Activated CD8-positive, alpha-beta T cell treated with anti-CD3 and anti-CD28 coated beads, Interleukin-2, amount 10 ng/mL, durations not matched to agents 7 days and 5 days (primary cell): ENCODE measurements at regions not wholly inside any gene's neighbourhood (a gene's known extent, or its start where the extent isn't known, plus 50 kb on each side); places are given as distances from the start of the nearest gene placed in this dataset.

Source experiments
- ATAC-seq: fragments of 150-1000 bp; cut with Tn5 transposase; one replicate; pipeline ENCODE4 v1.10.0; 2021; ENCODE audit warnings: moderate library complexity
- CTCF ChIA-PET: fragments of 350-600 bp; sonication (Branson Sonifier 250); formaldehyde crosslinking; loops from one replicate; lab custom pipeline; 2021; ENCODE audit warnings: antibody characterized with exemption; lab: Charles Lee
- POLR2A ChIA-PET: fragments of 350-600 bp; sonication (Branson Sonifier 250); formaldehyde crosslinking; loops from one replicate; lab custom pipeline; 2021; ENCODE audit warnings: antibody characterized with exemption; lab: Charles Lee
- DNase-seq: peaks from one replicate; pipeline ENCODE4 v3.0.0-alpha.2; 2020
- H3K27ac Mint-ChIP-seq: one replicate; pipeline ENCODE4 v1.8.0; 2021; ENCODE audit warnings: mild to moderate bottlenecking, mixed read lengths
- H3K27me3 Mint-ChIP-seq: one replicate; pipeline ENCODE4 v1.8.0; 2021; ENCODE audit warnings: low read depth, mixed read lengths
- H3K36me3 Mint-ChIP-seq: one replicate; pipeline ENCODE4 v1.8.0; 2021; ENCODE audit warnings: low read depth, mixed read lengths
- H3K4me1 Mint-ChIP-seq: one replicate; pipeline ENCODE4 v1.8.0; 2021; ENCODE audit warnings: low read depth, mixed read lengths
- H3K4me3 Mint-ChIP-seq: one replicate; pipeline ENCODE4 v1.8.0; 2021; ENCODE audit warnings: mild to moderate bottlenecking, mixed read lengths
- H3K9me3 Mint-ChIP-seq: one replicate; pipeline ENCODE4 v1.8.0; 2022; ENCODE audit warnings: mixed read lengths; ENCODE audit not compliant: insufficient read depth

DNA sequence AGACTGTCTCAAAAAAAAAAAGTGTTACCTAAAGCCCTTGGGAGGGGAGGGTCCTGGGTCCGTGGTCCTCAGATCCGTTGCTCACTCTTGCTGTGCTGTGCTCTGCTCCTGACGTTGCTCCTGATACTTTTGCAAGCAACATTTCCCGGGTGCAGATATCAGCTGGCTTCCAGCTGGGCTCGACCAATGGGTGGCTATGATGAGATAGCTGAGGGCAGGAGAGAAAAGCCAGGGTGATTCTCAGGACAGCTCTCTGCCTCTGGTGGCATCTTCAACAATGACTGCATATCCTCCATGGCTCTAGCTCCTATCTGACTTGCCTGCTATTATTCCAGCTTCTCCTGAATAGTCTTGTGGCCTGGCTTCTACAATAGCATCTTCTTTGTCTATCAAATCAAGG lies 134.5 kb downstream of the RPS12 start:
- Mint-ChIP-seq H3K4me3 (no peak overlapping the region), H3K27ac (no peak overlapping the region), H3K9me3 (no peaks in the 10 kb centered on the region), H3K4me1 (no peaks in the 10 kb centered on the region), H3K36me3 (no peaks in the 10 kb centered on the region), H3K27me3 (peaks cover 38% of the 10 kb centered on the region)
- ChIA-PET CTCF (interaction anchor here (1.5 kb wide), 1 partner anchor 13 kb away, joined by 4 read pairs; no protein-coding TSS in a partner anchor), POLR2A (no interaction called here)
- ATAC-seq (no peak), DNase-seq (no peak)

DNA sequence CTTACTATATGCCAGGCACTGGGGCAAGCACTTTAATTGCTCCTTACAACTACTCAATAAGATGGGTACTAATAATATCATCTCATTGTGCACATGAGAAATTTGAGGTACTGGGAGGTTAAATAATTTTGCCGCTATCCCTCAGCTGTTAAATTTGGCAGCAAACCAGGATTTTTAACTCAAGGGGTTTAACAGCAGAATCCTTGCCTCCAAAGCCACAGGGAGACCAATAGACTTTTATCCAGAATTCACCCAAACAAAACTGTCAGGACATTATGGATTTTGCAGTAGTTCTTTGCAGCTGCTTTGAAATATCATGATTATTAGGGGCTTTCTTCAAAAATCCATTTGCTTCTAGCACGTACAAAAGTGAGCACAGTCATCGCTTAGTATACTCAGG lies 136.2 kb downstream of the RPS12 start:
- Mint-ChIP-seq H3K27me3 (peaks cover 33% of the 10 kb centered on the region), H3K9me3 (no peaks in the 10 kb centered on the region), H3K27ac (no peak overlapping the region), H3K4me1 (no peaks in the 10 kb centered on the region), H3K4me3 (no peak overlapping the region), H3K36me3 (no peaks in the 10 kb centered on the region)
- POLR2A ChIA-PET, result no interaction called here
- CTCF ChIA-PET, result no interaction called here
- DNase-seq (no peak), ATAC-seq (no peak)

DNA sequence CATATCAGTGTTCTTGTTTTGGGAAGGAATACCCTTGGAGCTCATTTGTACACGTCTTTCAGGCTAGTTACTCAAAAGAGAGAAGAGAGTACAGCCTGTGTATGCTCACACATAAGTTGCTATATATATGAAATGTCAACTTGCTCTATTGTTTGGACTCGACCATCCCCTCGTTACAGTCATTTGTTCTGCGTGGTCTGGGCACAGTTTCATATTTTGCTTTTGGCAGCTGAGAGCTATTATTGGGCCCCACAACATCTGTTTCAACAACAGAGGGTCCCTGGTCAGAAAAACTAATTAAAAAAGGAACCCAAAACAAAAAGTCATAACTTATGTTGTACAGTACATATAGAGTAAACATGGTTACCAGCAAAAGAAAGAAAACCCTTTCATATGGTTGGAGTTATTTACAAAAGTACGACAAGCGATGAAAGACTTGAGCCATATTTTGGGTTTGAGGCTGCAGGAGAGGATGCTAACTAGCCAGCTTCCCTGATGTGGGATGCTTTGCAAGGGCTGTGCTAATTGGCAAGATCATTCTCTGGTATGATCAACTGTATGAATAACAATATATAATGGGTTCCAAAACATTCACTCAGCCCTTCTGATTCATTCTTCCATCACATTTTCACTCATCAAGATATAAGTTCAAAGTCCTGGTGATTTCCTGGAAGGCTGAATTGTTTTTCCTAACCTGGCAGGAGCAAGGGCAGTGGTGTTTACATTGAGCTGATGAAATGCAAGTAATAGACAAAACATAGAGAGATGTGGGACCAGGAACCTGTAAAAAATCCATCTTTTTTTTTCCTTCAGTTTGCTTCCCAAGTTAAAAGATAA lies 137.9 kb downstream of the RPS12 start:
- Mint-ChIP-seq H3K36me3 (no peaks in the 10 kb centered on the region), H3K4me3 (no peak overlapping the region), H3K27me3 (peaks cover 41% of the 10 kb centered on the region), H3K4me1 (no peaks in the 10 kb centered on the region), H3K27ac (no peak overlapping the region), H3K9me3 (no peaks in the 10 kb centered on the region)
- ATAC-seq, result no peak
- CTCF ChIA-PET, result interaction anchor here (1.0 to 3.5 kb wide), 2 partner anchors 9 to 10 kb away, joined by 3 to 15 read pairs; no protein-coding TSS in a partner anchor
- POLR2A ChIA-PET, result no interaction called here
- no peak for DNase-seq

DNA sequence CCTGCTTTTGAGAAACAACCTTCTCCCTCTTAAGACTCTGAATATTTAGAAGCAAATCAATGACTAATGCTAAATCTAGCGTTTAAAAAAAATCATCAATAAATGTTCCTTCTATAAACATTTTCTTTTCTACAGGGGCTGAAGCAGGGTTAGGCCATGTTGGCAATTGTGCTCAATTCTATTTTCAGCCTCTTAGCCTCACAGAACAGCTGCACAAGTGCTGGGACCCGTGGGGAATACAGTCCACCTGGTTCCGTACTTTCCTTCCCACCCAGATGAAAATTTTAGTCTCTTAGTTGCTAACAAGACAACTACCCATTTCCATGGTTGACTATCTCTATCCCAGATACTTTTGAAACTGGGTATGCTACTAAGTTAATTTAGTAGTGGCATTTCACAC lies 138.6 kb downstream of the RPS12 start:
- no peak for ATAC-seq
- Mint-ChIP-seq H3K4me1 (no peaks in the 10 kb centered on the region), H3K4me3 (no peak overlapping the region), H3K36me3 (peaks cover 3% of the 10 kb centered on the region), H3K27ac (no peak overlapping the region), H3K9me3 (no peaks in the 10 kb centered on the region), H3K27me3 (peaks cover 47% of the 10 kb centered on the region)
- DNase-seq, result no peak
- ChIA-PET CTCF (interaction anchor here (3.5 kb wide), 1 partner anchor 10 kb away, joined by 15 read pairs; no protein-coding TSS in a partner anchor), POLR2A (no interaction called here)

DNA sequence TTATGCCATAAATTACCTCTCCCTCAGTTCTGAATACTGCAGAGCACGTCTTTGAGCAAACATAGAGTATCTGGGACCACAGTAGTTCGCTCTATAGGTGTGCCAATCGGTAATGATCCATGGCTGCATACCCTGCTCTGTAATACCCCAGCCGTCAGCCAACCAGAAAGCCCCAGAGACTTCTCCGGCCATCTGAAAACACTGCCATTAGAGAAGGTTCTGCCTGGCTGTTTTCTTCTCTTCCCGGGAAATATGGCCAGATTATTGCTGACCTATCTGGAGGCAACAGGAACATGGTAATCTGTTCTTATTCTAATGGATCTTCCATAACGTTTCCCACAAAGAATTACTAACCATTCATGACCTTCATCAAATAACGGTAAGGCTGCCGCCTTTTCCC lies 139.9 kb downstream of the RPS12 start:
- peaks cover 42% of the 10 kb centered on the region for H3K27me3 Mint-ChIP-seq
- DNase-seq, result no peak
- ChIA-PET CTCF (interaction anchor here (3.5 kb wide), 1 partner anchor 8 kb away, joined by 15 read pairs; no protein-coding TSS in a partner anchor), POLR2A (no interaction called here)
- no peak overlapping the region for H3K27ac Mint-ChIP-seq
- no peaks in the 10 kb centered on the region for H3K9me3 Mint-ChIP-seq
- H3K4me3 Mint-ChIP-seq, result no peak overlapping the region
- no peak for ATAC-seq
- H3K4me1 Mint-ChIP-seq, result peaks cover 3% of the 10 kb centered on the region
- H3K36me3 Mint-ChIP-seq, result peaks cover 3% of the 10 kb centered on the region

DNA sequence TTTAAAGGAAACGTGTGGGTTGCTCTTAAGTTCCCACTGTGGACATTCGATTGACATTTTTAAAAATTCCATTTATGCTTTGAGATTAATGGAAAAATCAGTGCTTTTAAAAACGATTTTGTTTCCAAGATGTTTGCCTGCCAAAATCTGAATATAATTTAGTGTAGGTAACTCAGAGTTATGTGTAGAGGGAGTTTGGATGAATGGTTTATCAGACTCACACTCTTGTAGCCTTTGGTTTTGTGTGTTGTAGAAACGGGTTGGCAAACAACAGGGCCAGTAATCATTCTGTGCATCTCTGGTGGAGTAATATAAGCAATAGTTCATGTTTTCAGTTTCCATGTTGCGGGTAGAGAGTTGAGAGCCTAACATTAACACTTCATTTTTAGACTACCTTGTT lies 140.6 kb downstream of the RPS12 start:
- no peak overlapping the region for H3K4me3 Mint-ChIP-seq
- no peak overlapping the region for H3K27ac Mint-ChIP-seq
- ATAC-seq, result no peak
- DNase-seq, result no peak
- peaks cover 9% of the 10 kb centered on the region for H3K4me1 Mint-ChIP-seq
- CTCF ChIA-PET, result no interaction called here
- POLR2A ChIA-PET, result no interaction called here
- peaks cover 3% of the 10 kb centered on the region for H3K36me3 Mint-ChIP-seq
- H3K27me3 Mint-ChIP-seq, result peaks cover 37% of the 10 kb centered on the region
- H3K9me3 Mint-ChIP-seq, result no peaks in the 10 kb centered on the region

DNA sequence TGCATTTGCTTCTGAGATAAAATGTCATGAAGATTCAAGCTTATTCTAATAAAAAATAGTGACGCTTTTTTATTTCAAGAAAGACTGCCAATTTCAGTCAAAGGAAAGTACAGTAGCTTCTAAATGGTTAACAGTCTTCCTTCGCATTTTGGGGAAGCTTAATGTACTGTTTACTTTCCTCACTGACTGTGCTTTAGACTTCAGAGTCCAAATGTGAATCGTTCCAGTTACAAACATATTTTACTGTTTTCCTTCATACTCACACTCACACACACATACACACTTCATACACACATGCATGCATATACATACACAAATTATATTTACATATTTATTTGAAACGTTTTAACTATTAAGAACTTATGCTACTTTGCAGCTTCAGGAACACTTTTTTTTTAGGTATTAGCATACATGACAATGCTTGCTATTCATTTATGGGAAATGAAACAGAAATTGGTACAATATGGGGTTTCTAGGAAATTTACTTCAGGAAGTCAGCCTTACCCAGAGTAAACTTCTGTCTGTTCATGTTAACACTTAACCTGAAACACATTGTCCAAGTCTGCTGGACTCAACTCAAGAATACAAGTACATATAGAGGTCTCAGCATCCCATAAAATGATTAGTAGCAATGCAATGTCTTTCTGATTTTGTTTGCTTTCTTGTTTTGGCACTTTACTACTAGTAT lies 145.4 kb downstream of the RPS12 start:
- ChIA-PET CTCF (no interaction called here), POLR2A (interaction anchor here (0.6 kb wide), 2 partner anchors 145 to 1816 kb away, joined by 3 to 4 read pairs; no protein-coding TSS in a partner anchor)
- ATAC-seq (peak; percentile 32), DNase-seq (no peak)
- Mint-ChIP-seq H3K36me3 (peaks cover 3% of the 10 kb centered on the region), H3K27me3 (peaks cover 37% of the 10 kb centered on the region), H3K9me3 (no peaks in the 10 kb centered on the region), H3K4me1 (peaks cover 19% of the 10 kb centered on the region), H3K27ac (peak overlapping the region; percentile 62), H3K4me3 (no peak overlapping the region)

DNA sequence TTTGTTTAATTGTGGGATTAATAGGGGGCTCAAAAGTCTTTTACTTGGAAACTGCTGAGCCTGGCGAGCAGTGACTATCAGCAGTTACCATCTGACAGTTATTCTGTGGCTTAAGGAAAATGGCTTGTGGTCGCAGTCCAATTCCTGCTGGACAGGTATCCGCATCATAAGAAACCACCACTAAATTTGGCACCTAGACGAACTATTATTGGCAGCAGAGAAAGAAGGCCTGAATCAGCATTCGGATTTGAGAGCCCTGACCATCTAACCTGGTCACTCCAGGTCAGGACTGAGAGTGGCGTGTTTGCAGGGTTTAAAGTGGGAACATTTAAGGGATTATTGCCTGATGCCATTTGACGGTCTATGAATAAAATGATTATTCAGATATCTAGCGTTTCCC lies 146.4 kb downstream of the RPS12 start:
- CTCF ChIA-PET, result interaction anchor here (0.9 to 1.2 kb wide), 3 partner anchors 9 to 137 kb away, joined by 3 to 4 read pairs (median 4); no protein-coding TSS in a partner anchor
- DNase-seq (no peak), ATAC-seq (no peak)
- Mint-ChIP-seq H3K27me3 (peaks cover 36% of the 10 kb centered on the region), H3K36me3 (peaks cover 3% of the 10 kb centered on the region), H3K9me3 (no peaks in the 10 kb centered on the region), H3K27ac (no peak overlapping the region), H3K4me1 (peaks cover 19% of the 10 kb centered on the region), H3K4me3 (no peak overlapping the region)
- POLR2A ChIA-PET, result no interaction called here

DNA sequence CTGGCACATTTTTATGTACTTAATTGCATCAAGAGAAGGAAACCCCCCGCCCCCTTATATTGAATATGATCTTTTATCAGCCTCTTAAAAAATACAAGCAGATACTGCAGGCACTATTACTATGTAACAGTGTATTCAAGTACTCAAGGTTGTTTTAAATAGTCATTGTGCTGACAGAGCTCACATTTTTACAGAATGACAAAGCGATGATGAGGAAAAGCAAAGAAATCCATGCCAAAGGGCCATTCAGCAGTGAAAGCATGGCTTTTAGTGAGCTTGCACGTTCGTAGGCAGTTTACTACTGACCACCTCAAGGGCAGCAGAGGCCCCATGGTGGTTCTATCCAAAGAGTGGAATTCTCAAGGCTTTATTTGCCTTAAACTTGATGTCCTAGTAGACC lies 146.8 kb downstream of the RPS12 start:
- H3K27ac Mint-ChIP-seq, result no peak overlapping the region
- DNase-seq (no peak), ATAC-seq (no peak)
- H3K36me3 Mint-ChIP-seq, result peaks cover 3% of the 10 kb centered on the region
- peaks cover 19% of the 10 kb centered on the region for H3K4me1 Mint-ChIP-seq
- ChIA-PET CTCF (interaction anchor here (0.9 to 1.2 kb wide), 3 partner anchors 9 to 137 kb away, joined by 3 to 4 read pairs (median 4); no protein-coding TSS in a partner anchor), POLR2A (no interaction called here)
- H3K9me3 Mint-ChIP-seq, result no peaks in the 10 kb centered on the region
- H3K4me3 Mint-ChIP-seq, result no peak overlapping the region
- peaks cover 33% of the 10 kb centered on the region for H3K27me3 Mint-ChIP-seq

DNA sequence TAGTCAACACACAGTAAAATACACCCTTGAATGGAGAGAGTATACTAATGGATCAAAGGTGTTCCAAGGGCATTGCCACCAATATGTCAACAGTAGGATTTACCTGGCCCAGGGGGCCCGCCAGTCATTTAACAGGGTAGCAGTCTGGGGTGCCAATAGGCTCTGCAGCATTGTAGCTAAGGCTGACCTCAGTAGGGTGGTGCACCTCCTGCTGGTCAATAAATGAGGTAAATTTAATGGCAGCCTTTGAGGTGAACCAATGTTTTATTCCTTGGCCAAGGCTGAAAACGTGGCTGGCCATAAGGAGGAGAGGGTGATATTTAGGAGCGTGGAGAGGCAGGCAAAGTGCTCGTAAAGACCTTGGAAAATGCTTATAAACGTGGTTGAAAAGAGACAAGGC lies 147.2 kb downstream of the RPS12 start:
- Mint-ChIP-seq H3K27ac (no peak overlapping the region), H3K36me3 (peaks cover 3% of the 10 kb centered on the region), H3K4me3 (no peak overlapping the region), H3K4me1 (peaks cover 19% of the 10 kb centered on the region), H3K27me3 (peaks cover 30% of the 10 kb centered on the region), H3K9me3 (no peaks in the 10 kb centered on the region)
- ChIA-PET POLR2A (no interaction called here), CTCF (interaction anchor here (0.9 to 1.8 kb wide), 5 partner anchors 9 to 138 kb away, joined by 3 to 15 read pairs (median 4); no protein-coding TSS in a partner anchor)
- ATAC-seq, result no peak
- no peak for DNase-seq

DNA sequence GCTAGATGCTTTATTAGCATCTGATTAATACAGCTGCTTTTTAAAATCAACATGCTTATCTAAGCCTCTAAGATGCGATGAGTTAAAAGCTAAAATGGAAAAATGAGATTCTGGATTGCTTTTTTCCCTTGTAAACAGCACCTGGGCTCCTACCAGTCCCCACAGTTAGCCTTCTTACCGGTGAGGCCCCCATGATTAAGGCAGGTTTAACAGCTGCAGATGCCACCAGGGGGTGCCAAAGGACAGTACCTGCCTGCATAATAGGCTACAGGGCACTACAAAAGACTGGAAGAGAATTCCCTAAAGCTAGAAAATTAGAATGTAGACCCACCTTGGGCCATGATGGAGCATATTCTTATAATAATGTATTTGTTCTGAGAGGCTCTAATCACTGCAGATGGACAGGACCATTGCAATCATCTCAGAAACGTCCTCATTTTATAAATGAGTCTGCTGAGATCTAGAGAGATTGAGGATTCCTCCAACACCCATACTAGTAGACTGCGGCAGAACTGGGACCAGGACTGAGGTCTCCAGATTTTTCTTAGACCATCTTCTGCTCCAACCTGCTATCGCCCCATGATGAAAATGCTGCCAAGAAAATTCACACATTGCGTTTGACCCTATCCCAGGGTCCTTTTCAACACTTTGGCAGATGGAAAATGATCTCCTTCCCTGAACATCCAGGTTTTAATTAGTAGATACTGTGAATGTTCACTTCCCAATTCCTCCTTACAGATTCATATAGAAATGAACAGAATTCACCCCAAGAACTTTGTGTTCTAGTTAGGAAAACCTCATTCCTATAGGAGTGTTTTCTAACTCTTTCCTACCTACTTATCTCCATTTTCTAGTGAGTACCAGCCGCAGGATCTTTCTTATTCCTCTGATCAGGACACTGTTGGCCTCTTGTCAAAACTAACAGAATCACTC lies 148.8 kb downstream of the RPS12 start:
- Mint-ChIP-seq H3K27ac (no peak overlapping the region), H3K9me3 (no peaks in the 10 kb centered on the region), H3K4me3 (no peak overlapping the region), H3K36me3 (no peaks in the 10 kb centered on the region), H3K27me3 (peaks cover 18% of the 10 kb centered on the region), H3K4me1 (peaks cover 19% of the 10 kb centered on the region)
- POLR2A ChIA-PET, result no interaction called here
- peak; percentile 95 for ATAC-seq
- CTCF ChIA-PET, result interaction anchor here (0.7 to 1.8 kb wide), 12 partner anchors 8 to 953 kb away, joined by 3 to 15 read pairs (median 4); partner anchors contain the start of gene TAAR8
- peak; percentile 75 for DNase-seq
